ENCODE measurements at regions not wholly inside any gene's neighbourhood (a gene's known extent, or its start where the extent isn't known, plus 50 kb on each side); places are given as distances from the start of the nearest gene placed in this dataset.

GRCh38 chr4:17265139-17265538, 246.8 kb downstream of the QDPR start:
- H3K79me2 ChIP-seq (ENCODE audit: insufficient read depth, low read length): no peaks in the 10 kb centered on the region
- Mint-ChIP-seq H3K27ac (no peak overlapping the region), H3K4me3 (no peak overlapping the region), H3K27me3 (ENCODE audit: low read depth in 3 of 3) (peaks cover 0 to 1% (median 0%) of the 10 kb centered on the region in 3 donors), H3K9me3 (peaks cover 2 to 13% (median 4%) of the 10 kb centered on the region in 7 donors), H3K4me1 (no peaks in the 10 kb centered on the region), H3K36me3 (no peaks in the 10 kb centered on the region)
- peaks cover 0 to 4% of the 10 kb centered on the region in 2 donors for H3K9me3 ChIP-seq (replicated peaks in 1 of 2; ENCODE audit: control insufficient read depth in 1 of 2, insufficient read depth in 1 of 2, low read length in 2 of 2)
- H4K20me1 ChIP-seq (ENCODE audit: insufficient read depth, low read length): no peaks in the 10 kb centered on the region
- H2AFZ ChIP-seq (ENCODE audit: insufficient read depth, low read depth, low read length, poor library complexity, severe bottlenecking): no peak overlapping the region
- no peaks in the 10 kb centered on the region for H3K36me3 ChIP-seq (replicated peaks in 1 of 2; ENCODE audit: control insufficient read depth in 1 of 2, insufficient read depth in 2 of 2, low read length in 2 of 2)
- no peak overlapping the region for H3K27ac ChIP-seq (ENCODE audit: low read depth in 1 of 2, low read length in 2 of 2)
- H3K4me2 ChIP-seq (replicated peaks; ENCODE audit: extremely low read depth, low read length, poor library complexity, severe bottlenecking): no peak overlapping the region
- no peaks in the 10 kb centered on the region for H3K27me3 ChIP-seq (ENCODE audit: control insufficient read depth in 2 of 2, insufficient read depth in 2 of 2, low read length in 2 of 2)
- H3K9ac ChIP-seq (ENCODE audit: insufficient read depth, low read length, poor library complexity, severe bottlenecking): no peak overlapping the region
- intact Hi-C loops (cut with micrococcal nuclease): no loop called here
- no peak overlapping the region for H3K4me3 ChIP-seq (replicated peaks in 1 of 3; ENCODE audit: low read depth in 2 of 3, low read length in 3 of 3)
- H3K4me1 ChIP-seq (ENCODE audit: control insufficient read depth in 1 of 2, insufficient read depth in 2 of 2, low read length in 2 of 2): no peaks in the 10 kb centered on the region
- TF ChIP-seq CTCF (IDR thresholded peaks at IDR 0.05): no peak
- no peak for DNase-seq
- WGBS (ENCODE audit: insufficient coverage): no CpG with 5 or more reads among the region's 2 CpGs

- no peak for TF ChIP-seq CTCF (IDR thresholded peaks at IDR 0.05)
- Histone ChIP-seq H3K9me3 (replicated peaks in 1 of 2; ENCODE audit: control insufficient read depth in 1 of 2, insufficient read depth in 1 of 2, low read length in 2 of 2) (peaks cover 0 to 4% of the 10 kb centered on the region in 2 donors), H3K27me3 (ENCODE audit: control insufficient read depth in 2 of 2, insufficient read depth in 2 of 2, low read length in 2 of 2) (no peaks in the 10 kb centered on the region), H3K4me2 (replicated peaks; ENCODE audit: extremely low read depth, low read length, poor library complexity, severe bottlenecking) (no peak overlapping the region), H3K79me2 (ENCODE audit: insufficient read depth, low read length) (no peaks in the 10 kb centered on the region), H4K20me1 (ENCODE audit: insufficient read depth, low read length) (no peaks in the 10 kb centered on the region), H2AFZ (ENCODE audit: insufficient read depth, low read depth, low read length, poor library complexity, severe bottlenecking) (no peak overlapping the region), H3K9ac (ENCODE audit: insufficient read depth, low read length, poor library complexity, severe bottlenecking) (no peak overlapping the region), H3K36me3 (replicated peaks in 1 of 2; ENCODE audit: control insufficient read depth in 1 of 2, insufficient read depth in 2 of 2, low read length in 2 of 2) (no peaks in the 10 kb centered on the region), H3K4me1 (ENCODE audit: control insufficient read depth in 1 of 2, insufficient read depth in 2 of 2, low read length in 2 of 2) (no peaks in the 10 kb centered on the region), H3K27ac (ENCODE audit: low read depth in 1 of 2, low read length in 2 of 2) (no peak overlapping the region), H3K4me3 (replicated peaks in 1 of 3; ENCODE audit: low read depth in 2 of 3, low read length in 3 of 3) (no peak overlapping the region)
- Mint-ChIP-seq H3K9me3 (peaks cover 4 to 13% (median 5%) of the 10 kb centered on the region in 7 donors), H3K36me3 (no peaks in the 10 kb centered on the region), H3K27ac (no peak overlapping the region), H3K27me3 (ENCODE audit: low read depth in 3 of 3) (no peaks in the 10 kb centered on the region), H3K4me3 (no peak overlapping the region), H3K4me1 (no peaks in the 10 kb centered on the region)
- no peak for DNase-seq
- intact Hi-C loops (cut with micrococcal nuclease): no loop called here
- 80% methylated on average over 3 of the region's 4 CpGs for WGBS (ENCODE audit: insufficient coverage)
Measured at GRCh38 chr4:17260166-17260907, 251.6 kb downstream of the QDPR start.
